H1 (cell line): ENCODE measurements at regions not wholly inside any gene's neighbourhood (a gene's known extent, or its start where the extent isn't known, plus 50 kb on each side); places are given as distances from the start of the nearest gene placed in this dataset.

Source experiments
- CTCF ChIA-PET: fragments of 300-600 bp; sonication (Branson Sonifier 250); formaldehyde crosslinking; loops from one replicate; lab custom pipeline; 2021; ENCODE audit not compliant: partially characterized antibody; lab: Charles Lee
- POLR2A ChIA-PET: fragments of 300-600 bp; sonication (Branson Sonifier 250); formaldehyde crosslinking; loops from one replicate; lab custom pipeline; 2021; ENCODE audit warnings: inconsistent platforms; ENCODE audit not compliant: partially characterized antibody; lab: Charles Lee
- DNase-seq, 2 experiments: peaks; one replicate each; pipeline versions ENCODE4 v3.0.0 to v3.0.0-alpha.2; 2010 to 2022; ENCODE audit warnings: low spot score in 2 of 2, low read depth in 1 of 2, mixed read lengths in 1 of 2
- FAIRE-seq: peaks from 2 replicates; lab custom pipeline; 2011; peaks lifted over from hg19 to GRCh38; lab: Jason Lieb, UNC
- H2AFZ ChIP-seq: 2 replicates; pipeline ENCODE4 v1.8.1; 2012; ENCODE audit warnings: low read length, inconsistent platforms
- H2AK5ac ChIP-seq: 2 replicates; pipeline ENCODE4 v1.6.1; 2013; ENCODE audit warnings: low read depth, low read length
- H2BK120ac ChIP-seq: replicated peaks from 2 replicates; pipeline ENCODE3; 2013; ENCODE audit warnings: low read depth, low read length, inconsistent platforms
- H2BK12ac ChIP-seq: 2 replicates; pipeline ENCODE4 v1.6.1; 2013; ENCODE audit warnings: low read depth, low read length
- H2BK15ac ChIP-seq: 2 replicates; pipeline ENCODE4 v1.6.1; 2013; ENCODE audit warnings: low read length
- H2BK20ac ChIP-seq: 2 replicates; pipeline ENCODE4 v1.6.1; 2013; ENCODE audit warnings: low read length
- H2BK5ac ChIP-seq: 2 replicates; pipeline ENCODE4 v1.6.1; 2013; ENCODE audit warnings: low read depth, low read length
- H3K14ac ChIP-seq: 2 replicates; pipeline ENCODE4 v1.6.1; 2013; ENCODE audit warnings: inconsistent platforms; ENCODE audit not compliant: insufficient read length
- H3K18ac ChIP-seq: 2 replicates; pipeline ENCODE4 v1.6.1; 2013; ENCODE audit warnings: low read length; ENCODE audit errors: extremely low read depth
- H3K23ac ChIP-seq: 2 replicates; pipeline ENCODE4 v1.6.1; 2013; ENCODE audit warnings: inconsistent platforms; ENCODE audit not compliant: insufficient read length
- H3K23me2 ChIP-seq: 2 replicates; pipeline ENCODE4 v1.6.1; 2013; ENCODE audit warnings: low read depth, low read length
- H3K27ac ChIP-seq: 2 replicates; pipeline ENCODE4 v1.6.1; 2011; ENCODE audit warnings: low read depth, low read length, inconsistent platforms
- H3K27me3 ChIP-seq, 4 experiments: replicated peaks in 1 of 4; 1 replicate in 1 of 4; 2 replicates in 3 of 4; pipeline versions ENCODE4 v1.6.1 to v1.8.1; 2011 to 2013; ENCODE audit warnings: low read length in 3 of 4, mild to moderate bottlenecking in 3 of 4, inconsistent platforms in 2 of 4, mixed read lengths in 2 of 4, moderate library complexity in 1 of 4; ENCODE audit not compliant: control insufficient read depth in 3 of 4, insufficient read depth in 3 of 4; ENCODE audit errors: extremely low read depth in 1 of 4
- H3K36me3 ChIP-seq, 4 experiments: 2 replicates each; pipeline versions ENCODE4 v1.6.1 to v1.8.1; 2011 to 2013; ENCODE audit warnings: mild to moderate bottlenecking in 4 of 4, low read length in 3 of 4, moderate library complexity in 2 of 4, control low read depth in 1 of 4, inconsistent platforms in 1 of 4; ENCODE audit not compliant: insufficient read depth in 4 of 4, control insufficient read depth in 2 of 4
- H3K4ac ChIP-seq: replicated peaks from 2 replicates; pipeline ENCODE3; 2013; ENCODE audit warnings: low read length, low read depth, mixed read lengths, inconsistent platforms; ENCODE audit not compliant: insufficient read length
- H3K4me1 ChIP-seq, 4 experiments: replicated peaks in 1 of 4; 1 replicate in 1 of 4; 2 replicates in 3 of 4; pipeline versions ENCODE4 v1.6.1 to v1.8.1; 2011 to 2013; ENCODE audit warnings: low read length in 3 of 4, inconsistent platforms in 2 of 4, mixed read lengths in 1 of 4; ENCODE audit not compliant: insufficient read depth in 4 of 4, control insufficient read depth in 3 of 4
- H3K4me2 ChIP-seq, 2 experiments: 2 replicates each; pipeline versions ENCODE4 v1.6.1 to v1.8.1; 2011 to 2013; ENCODE audit warnings: low read depth in 2 of 2, low read length in 2 of 2, control low read depth in 1 of 2, inconsistent platforms in 1 of 2, mild to moderate bottlenecking in 1 of 2; ENCODE audit not compliant: insufficient read depth in 1 of 2
- H3K4me3 ChIP-seq, 4 experiments: fragments of 200-600, 300-600 bp in 1 of 4; sonication (generic), shearing (Covaris generic), sonication (Bioruptor Twin) in 1 of 4; 2 replicates each; pipeline versions ENCODE4 v1.5.1 to v1.8.1; 2011 to 2016; ENCODE audit warnings: low read length in 4 of 4, low read depth in 3 of 4, control low read depth in 2 of 4, inconsistent platforms in 2 of 4, mild to moderate bottlenecking in 2 of 4, mixed read lengths in 1 of 4, moderate library complexity in 1 of 4; ENCODE audit not compliant: insufficient read depth in 2 of 4; ENCODE audit errors: extremely low read depth in 1 of 4
- H3K56ac ChIP-seq: replicated peaks from 2 replicates; pipeline ENCODE3; 2013; ENCODE audit warnings: low read depth, mild to moderate bottlenecking, mixed read lengths, low read length, inconsistent platforms; ENCODE audit not compliant: insufficient read length
- H3K79me1 ChIP-seq: 2 replicates; pipeline ENCODE4 v1.6.1; 2013; ENCODE audit warnings: low read depth, low read length, control low read depth
- H3K79me2 ChIP-seq, 2 experiments: 2 replicates each; pipeline versions ENCODE4 v1.6.1 to v1.8.1; 2012 to 2013; ENCODE audit warnings: low read length in 2 of 2, mild to moderate bottlenecking in 2 of 2, inconsistent platforms in 1 of 2; ENCODE audit not compliant: insufficient read depth in 2 of 2, control insufficient read depth in 1 of 2
- H3K9ac ChIP-seq, 4 experiments: replicated peaks in 1 of 4; 1 replicate in 1 of 4; 2 replicates in 3 of 4; pipeline versions ENCODE4 v1.6.1 to v1.8.1; 2011 to 2013; ENCODE audit warnings: low read depth in 3 of 4, low read length in 3 of 4, control low read depth in 2 of 4, mild to moderate bottlenecking in 2 of 4, moderate library complexity in 2 of 4, inconsistent platforms in 1 of 4; ENCODE audit errors: extremely low read depth in 1 of 4
- H3K9me3 ChIP-seq, 2 experiments: 2 replicates each; pipeline versions ENCODE4 v1.6.1 to v1.8.1; 2012 to 2013; ENCODE audit warnings: mild to moderate bottlenecking in 2 of 2, moderate library complexity in 2 of 2, control low read depth in 1 of 2, inconsistent platforms in 1 of 2, low read depth in 1 of 2, low read length in 1 of 2, mixed read lengths in 1 of 2; ENCODE audit not compliant: insufficient read depth in 2 of 2
- H4K20me1 ChIP-seq, 2 experiments: replicated peaks in 1 of 2; 2 replicates each; pipeline versions ENCODE3 to v1.8.1; 2011 to 2013; ENCODE audit warnings: inconsistent platforms in 2 of 2, low read length in 2 of 2, mild to moderate bottlenecking in 1 of 2; ENCODE audit not compliant: insufficient read depth in 2 of 2, control insufficient read depth in 1 of 2
- H4K5ac ChIP-seq: 2 replicates; pipeline ENCODE4 v1.6.1; 2013; ENCODE audit warnings: low read length, low read depth, mixed read lengths, inconsistent platforms; ENCODE audit not compliant: insufficient read length
- H4K8ac ChIP-seq: 2 replicates; pipeline ENCODE4 v1.8.0; 2013; ENCODE audit warnings: mild to moderate bottlenecking, moderate library complexity, low read length, inconsistent platforms; ENCODE audit not compliant: insufficient read depth; ENCODE audit errors: extremely low read depth
- H4K91ac ChIP-seq: replicated peaks from 2 replicates; pipeline ENCODE3; 2013; ENCODE audit warnings: low read length, mixed read lengths, inconsistent platforms; ENCODE audit not compliant: insufficient read length
- ATF3 ChIP-seq: IDR thresholded peaks from 2 replicates; pipeline ENCODE4 v1.6.1; 2011; ENCODE audit warnings: low read depth, mild to moderate bottlenecking, low read length; ENCODE audit not compliant: insufficient read depth
- BRCA1 ChIP-seq: IDR thresholded peaks from 2 replicates; pipeline ENCODE4 v1.6.1; 2012; ENCODE audit warnings: low read depth, low read length, improper control_type of control experiment
- CREB1 ChIP-seq: IDR thresholded peaks from 2 replicates; pipeline ENCODE4 v1.6.1; 2012; ENCODE audit warnings: inconsistent platforms
- EGR1 ChIP-seq: IDR thresholded peaks from 2 replicates; pipeline ENCODE4 v1.6.1; 2011; ENCODE audit warnings: low read depth, low read length, borderline replicate concordance
- EZH2 ChIP-seq: fragments of 200-600 bp; sonication (generic); IDR thresholded peaks from 2 replicates; pipeline ENCODE4 v1.7.1; 2012; ENCODE audit warnings: low read depth, mild to moderate bottlenecking, moderate library complexity, low read length, inconsistent platforms; ENCODE audit not compliant: severe bottlenecking
- NANOG ChIP-seq: IDR thresholded peaks from 2 replicates; pipeline ENCODE4 v1.6.1; 2011; ENCODE audit warnings: low read length, low read depth, mild to moderate bottlenecking, inconsistent platforms; ENCODE audit not compliant: insufficient read depth, poor library complexity, severe bottlenecking
- POLR2A ChIP-seq, 2 experiments: IDR thresholded peaks; 1 replicate in 1 of 2; 2 replicates in 1 of 2; pipeline ENCODE4 v1.6.1; 2011; ENCODE audit warnings: low read depth in 2 of 2, low read length in 2 of 2, mild to moderate bottlenecking in 2 of 2; ENCODE audit errors: control extremely low read depth in 1 of 2
- POLR2AphosphoS5 ChIP-seq: IDR thresholded peaks from 2 replicates; pipeline ENCODE4 v1.6.1; 2011; ENCODE audit warnings: low read depth, low read length
- POU5F1 ChIP-seq: IDR thresholded peaks from 2 replicates; pipeline ENCODE4 v1.6.1; 2011; ENCODE audit warnings: low read depth, mild to moderate bottlenecking, low read length, moderate library complexity
- RBBP5 ChIP-seq: IDR thresholded peaks from 2 replicates; pipeline ENCODE4 v1.7.1; 2012; ENCODE audit warnings: low read depth, mild to moderate bottlenecking, inconsistent platforms, low read length, moderate library complexity, borderline replicate concordance
- RNF2 ChIP-seq: fragments of 200-900, 300-1000 bp; sonication (generic); IDR thresholded peaks from 2 replicates; pipeline ENCODE4 v1.7.1; 2016; ENCODE audit warnings: borderline replicate concordance, low read depth, mild to moderate bottlenecking, antibody characterized with exemption, low read length; ENCODE audit not compliant: poor library complexity, severe bottlenecking; ENCODE audit errors: missing control alignments
- RXRA ChIP-seq: IDR thresholded peaks from 2 replicates; pipeline ENCODE4 v1.6.1; 2011; ENCODE audit warnings: low read depth, mild to moderate bottlenecking, low read length, moderate library complexity; ENCODE audit not compliant: insufficient read depth
- SIRT6 ChIP-seq: IDR thresholded peaks from one replicate; pipeline ENCODE4 v1.7.1; 2012; ENCODE audit warnings: low read length, inconsistent platforms
- SP2 ChIP-seq: IDR thresholded peaks from 2 replicates; pipeline ENCODE4 v1.6.1; 2012; ENCODE audit warnings: mild to moderate bottlenecking, low read length, inconsistent platforms
- TCF12 ChIP-seq: IDR thresholded peaks from 2 replicates; pipeline ENCODE4 v1.6.1; 2011; ENCODE audit warnings: low read depth, mild to moderate bottlenecking, low read length
- TEAD4 ChIP-seq: IDR thresholded peaks from 2 replicates; pipeline ENCODE4 v1.6.1; 2012; ENCODE audit warnings: low read depth, low read length, inconsistent platforms, mixed read lengths
- WGBS, 2 experiments: shearing (Covaris generic) in 1 of 2; methylation state at CpG; one replicate each; pipeline versions ENCODE4 v1.1.6 to v1.1.7; 2013 to 2015; ENCODE audit warnings: low lambda C conversion rate in 2 of 2, mixed read lengths in 2 of 2, inconsistent platforms in 1 of 2, low coverage in 1 of 2, missing lambda C conversion rate in 1 of 2; ENCODE audit not compliant: insufficient replicate concordance in 2 of 2, insufficient coverage in 1 of 2, insufficient read length in 1 of 2; ENCODE audit errors: extremely low coverage in 1 of 2, missing lambda C conversion rate in 1 of 2; 5-methylcytosine and 5-hydroxymethylcytosine counted together

GRCh38 chr6:2510316-2510715 is 240.4 kb downstream of the MYLK4 start:
- ChIA-PET POLR2A (no interaction called here), CTCF (interaction anchor here (0.7 to 1.7 kb wide), 2 partner anchors 14 to 86 kb away, joined by 3 to 8 read pairs; no protein-coding TSS in a partner anchor)
- no peak overlapping the region for H4K5ac ChIP-seq
- no peak overlapping the region for H2BK12ac ChIP-seq
- no peak overlapping the region for H2BK20ac ChIP-seq
- H3K23me2 ChIP-seq = no peaks in the 10 kb centered on the region
- no peak overlapping the region for H3K14ac ChIP-seq
- H2BK5ac ChIP-seq = no peak overlapping the region
- no peak overlapping the region for H3K27ac ChIP-seq
- no peak for FAIRE-seq
- no peak overlapping the region for H2AFZ ChIP-seq
- no peaks in the 10 kb centered on the region; a peak in 1 of 4 replicates for H3K79me2 ChIP-seq
- no peak overlapping the region for H3K18ac ChIP-seq
- WGBS, 2 experiments = 96% methylated on average over 13 of the region's 13 CpGs; no CpG with 5 or more reads in 1 of the 2 experiments
- no peak overlapping the region for H4K8ac ChIP-seq
- H3K4ac ChIP-seq = no peak overlapping the region
- no peaks in the 10 kb centered on the region; a peak in 1 of 4 replicates for H3K9me3 ChIP-seq
- no peak overlapping the region for H2AK5ac ChIP-seq
- H3K56ac ChIP-seq = no peak overlapping the region
- H3K36me3 ChIP-seq = no peaks in the 10 kb centered on the region
- no peak overlapping the region for H4K91ac ChIP-seq
- no peak overlapping the region for H3K23ac ChIP-seq
- H4K20me1 ChIP-seq = no peaks in the 10 kb centered on the region
- H3K27me3 ChIP-seq = no peaks in the 10 kb centered on the region
- DNase-seq = no peak
- no peak overlapping the region for H3K4me3 ChIP-seq
- H3K79me1 ChIP-seq = no peaks in the 10 kb centered on the region
- H2BK120ac ChIP-seq = no peak overlapping the region
- no peak overlapping the region for H2BK15ac ChIP-seq
- H3K9ac ChIP-seq = no peak overlapping the region
- no peaks in the 10 kb centered on the region for H3K4me1 ChIP-seq
- no peak overlapping the region for H3K4me2 ChIP-seq
- no peak for TF ChIP-seq CREB1
- no peak for TF ChIP-seq EZH2
- no peak for TF ChIP-seq TCF12
- TF ChIP-seq RBBP5 = no peak
- no peak for TF ChIP-seq TEAD4
- TF ChIP-seq RNF2 = no peak
- no peak for TF ChIP-seq EGR1
- TF ChIP-seq NANOG = no peak
- TF ChIP-seq RXRA = no peak
- no peak for TF ChIP-seq POU5F1
- no peak for TF ChIP-seq ATF3
- no peak for TF ChIP-seq POLR2A (IDR thresholded peaks at IDR 0.05; ENCODE audit: control extremely low read depth in 1 of 2, low read depth in 2 of 2, low read length in 2 of 2)
- TF ChIP-seq BRCA1 = no peak
- TF ChIP-seq SIRT6 = no peak
- no peak for TF ChIP-seq SP2
- no peak for TF ChIP-seq POLR2AphosphoS5
